ENCODE measurements at regions not wholly inside any gene's neighbourhood (a gene's known extent, or its start where the extent isn't known, plus 50 kb on each side); places are given as distances from the start of the nearest gene placed in this dataset.

DNA sequence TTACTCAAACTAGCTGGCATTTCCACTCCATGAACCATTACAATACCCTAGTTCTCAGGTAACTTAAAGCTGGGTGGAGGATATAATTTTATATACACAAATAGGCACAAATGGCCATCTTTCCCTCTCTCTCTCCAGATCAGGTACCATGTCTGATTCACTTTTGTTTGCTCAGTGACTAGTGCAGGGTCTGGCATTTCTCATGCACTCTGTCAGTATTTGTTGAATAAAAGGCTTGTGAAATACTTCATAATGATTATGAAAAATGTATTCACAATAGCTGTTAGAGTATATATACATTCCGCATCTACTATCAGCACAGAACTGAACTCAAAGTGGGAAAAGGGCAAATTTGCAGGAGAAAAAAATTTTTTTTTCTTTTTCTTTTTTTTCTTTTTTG, 510.2 kb upstream of the USP24 start:
- CTCF ChIA-PET: no interaction called here
- TF ChIP-seq, protein P1, sequence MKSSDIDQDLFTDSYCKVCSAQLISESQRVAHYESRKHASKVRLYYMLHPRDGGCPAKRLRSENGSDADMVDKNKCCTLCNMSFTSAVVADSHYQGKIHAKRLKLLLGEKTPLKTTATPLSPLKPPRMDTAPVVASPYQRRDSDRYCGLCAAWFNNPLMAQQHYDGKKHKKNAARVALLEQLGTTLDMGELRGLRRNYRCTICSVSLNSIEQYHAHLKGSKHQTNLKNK (CRISPR knock-in tag; IDR thresholded peaks at IDR 0.05): no peak
- no peak for TF ChIP-seq SMAD3 (CRISPR knock-in tag; IDR thresholded peaks at IDR 0.05; ENCODE audit: borderline replicate concordance)
- Mint-ChIP-seq H3K9me3 (0 out of 2 replicates have a peak, but pooled peaks cover 14% of the 10 kb centered on the region), H3K4me3 (no peak overlapping the region), H3K36me3 (no peaks in the 10 kb centered on the region), H3K4me1 (peaks cover 3% of the 10 kb centered on the region), H3K27ac (no peak overlapping the region), H3K27me3 (ENCODE audit: low read depth) (no peaks in the 10 kb centered on the region)
- POLR2A ChIA-PET: no interaction called here
- DNase-seq (ENCODE audit: low spot score) (no peak), ATAC-seq (no peak)

DNA sequence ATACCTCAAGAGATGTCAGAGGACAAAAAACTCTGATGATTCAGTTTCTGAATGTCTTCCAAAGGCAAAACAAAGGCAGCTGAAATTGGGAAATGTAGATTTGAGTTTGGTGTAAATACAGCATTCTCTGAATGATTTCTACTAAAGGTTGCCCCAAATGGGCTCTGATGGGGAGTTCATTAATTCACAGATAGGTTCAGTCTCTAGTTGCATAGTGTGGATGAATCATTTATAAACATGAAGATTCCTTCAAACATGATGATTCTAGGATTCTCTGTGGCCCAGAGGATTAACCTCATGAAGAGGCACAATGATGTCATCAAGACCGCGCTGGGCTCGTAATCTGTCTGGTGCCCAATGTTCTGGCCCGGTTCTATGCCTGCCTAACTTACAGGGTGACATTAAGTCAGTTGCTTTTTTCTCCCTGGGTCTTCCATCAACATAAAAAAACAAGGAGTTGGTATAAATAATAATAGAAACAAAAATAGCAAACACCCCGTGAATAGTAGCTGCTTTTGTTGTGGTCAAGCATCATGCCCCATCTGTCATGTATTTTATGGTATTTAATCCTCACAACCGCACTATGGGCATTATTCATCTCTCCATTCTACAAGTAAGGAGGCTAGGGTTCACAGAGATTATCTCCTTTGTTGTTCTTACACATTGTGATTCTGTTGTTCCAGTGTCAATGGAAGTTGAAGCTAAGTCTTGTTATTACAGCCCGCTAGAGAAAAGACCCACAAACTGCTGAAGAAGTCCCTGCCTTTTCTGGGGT, 509.6 kb upstream of the USP24 start:
- no peak for DNase-seq (ENCODE audit: low spot score)
- ChIA-PET CTCF (no interaction called here), POLR2A (no interaction called here)
- 0 out of 2 replicates have a peak, but pooled peaks cover 8% of the 10 kb centered on the region for H3K9me3 Mint-ChIP-seq
- H3K27me3 Mint-ChIP-seq (ENCODE audit: low read depth): no peaks in the 10 kb centered on the region
- H3K36me3 Mint-ChIP-seq: no peaks in the 10 kb centered on the region
- no peak overlapping the region for H3K27ac Mint-ChIP-seq
- TF ChIP-seq HMGA2 (CRISPR knock-in tag; IDR thresholded peaks at IDR 0.05) (no peak), FOXP1 (CRISPR knock-in tag; IDR thresholded peaks at IDR 0.05; ENCODE audit: borderline replicate concordance) (no peak), ZNF671 (CRISPR knock-in tag; IDR thresholded peaks at IDR 0.05) (no peak), ZNF138 (CRISPR knock-in tag; conservative IDR thresholded peaks at IDR 0.05) (no peak), PRRX2 (CRISPR knock-in tag; IDR thresholded peaks at IDR 0.05) (no peak), SOX15 (CRISPR knock-in tag; IDR thresholded peaks at IDR 0.05) (no peak), NR2C2 (CRISPR knock-in tag; IDR thresholded peaks at IDR 0.05) (no peak), ETV6 (CRISPR knock-in tag; IDR thresholded peaks at IDR 0.05) (no peak), NFE2L1 (CRISPR knock-in tag; IDR thresholded peaks at IDR 0.05) (no peak)
- TF ChIP-seq, protein P2, sequence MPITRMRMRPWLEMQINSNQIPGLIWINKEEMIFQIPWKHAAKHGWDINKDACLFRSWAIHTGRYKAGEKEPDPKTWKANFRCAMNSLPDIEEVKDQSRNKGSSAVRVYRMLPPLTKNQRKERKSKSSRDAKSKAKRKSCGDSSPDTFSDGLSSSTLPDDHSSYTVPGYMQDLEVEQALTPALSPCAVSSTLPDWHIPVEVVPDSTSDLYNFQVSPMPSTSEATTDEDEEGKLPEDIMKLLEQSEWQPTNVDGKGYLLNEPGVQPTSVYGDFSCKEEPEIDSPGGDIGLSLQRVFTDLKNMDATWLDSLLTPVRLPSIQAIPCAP (CRISPR knock-in tag; IDR thresholded peaks at IDR 0.05): no peak
- TF ChIP-seq, protein P3, sequence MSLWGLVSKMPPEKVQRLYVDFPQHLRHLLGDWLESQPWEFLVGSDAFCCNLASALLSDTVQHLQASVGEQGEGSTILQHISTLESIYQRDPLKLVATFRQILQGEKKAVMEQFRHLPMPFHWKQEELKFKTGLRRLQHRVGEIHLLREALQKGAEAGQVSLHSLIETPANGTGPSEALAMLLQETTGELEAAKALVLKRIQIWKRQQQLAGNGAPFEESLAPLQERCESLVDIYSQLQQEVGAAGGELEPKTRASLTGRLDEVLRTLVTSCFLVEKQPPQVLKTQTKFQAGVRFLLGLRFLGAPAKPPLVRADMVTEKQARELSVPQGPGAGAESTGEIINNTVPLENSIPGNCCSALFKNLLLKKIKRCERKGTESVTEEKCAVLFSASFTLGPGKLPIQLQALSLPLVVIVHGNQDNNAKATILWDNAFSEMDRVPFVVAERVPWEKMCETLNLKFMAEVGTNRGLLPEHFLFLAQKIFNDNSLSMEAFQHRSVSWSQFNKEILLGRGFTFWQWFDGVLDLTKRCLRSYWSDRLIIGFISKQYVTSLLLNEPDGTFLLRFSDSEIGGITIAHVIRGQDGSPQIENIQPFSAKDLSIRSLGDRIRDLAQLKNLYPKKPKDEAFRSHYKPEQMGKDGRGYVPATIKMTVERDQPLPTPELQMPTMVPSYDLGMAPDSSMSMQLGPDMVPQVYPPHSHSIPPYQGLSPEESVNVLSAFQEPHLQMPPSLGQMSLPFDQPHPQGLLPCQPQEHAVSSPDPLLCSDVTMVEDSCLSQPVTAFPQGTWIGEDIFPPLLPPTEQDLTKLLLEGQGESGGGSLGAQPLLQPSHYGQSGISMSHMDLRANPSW (CRISPR knock-in tag; conservative IDR thresholded peaks at IDR 0.05; ENCODE audit: low read depth): no peak
- TF ChIP-seq, protein P4, sequence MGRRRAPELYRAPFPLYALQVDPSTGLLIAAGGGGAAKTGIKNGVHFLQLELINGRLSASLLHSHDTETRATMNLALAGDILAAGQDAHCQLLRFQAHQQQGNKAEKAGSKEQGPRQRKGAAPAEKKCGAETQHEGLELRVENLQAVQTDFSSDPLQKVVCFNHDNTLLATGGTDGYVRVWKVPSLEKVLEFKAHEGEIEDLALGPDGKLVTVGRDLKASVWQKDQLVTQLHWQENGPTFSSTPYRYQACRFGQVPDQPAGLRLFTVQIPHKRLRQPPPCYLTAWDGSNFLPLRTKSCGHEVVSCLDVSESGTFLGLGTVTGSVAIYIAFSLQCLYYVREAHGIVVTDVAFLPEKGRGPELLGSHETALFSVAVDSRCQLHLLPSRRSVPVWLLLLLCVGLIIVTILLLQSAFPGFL (CRISPR knock-in tag; IDR thresholded peaks at IDR 0.05; ENCODE audit: borderline replicate concordance): no peak
- TF ChIP-seq, protein P5, sequence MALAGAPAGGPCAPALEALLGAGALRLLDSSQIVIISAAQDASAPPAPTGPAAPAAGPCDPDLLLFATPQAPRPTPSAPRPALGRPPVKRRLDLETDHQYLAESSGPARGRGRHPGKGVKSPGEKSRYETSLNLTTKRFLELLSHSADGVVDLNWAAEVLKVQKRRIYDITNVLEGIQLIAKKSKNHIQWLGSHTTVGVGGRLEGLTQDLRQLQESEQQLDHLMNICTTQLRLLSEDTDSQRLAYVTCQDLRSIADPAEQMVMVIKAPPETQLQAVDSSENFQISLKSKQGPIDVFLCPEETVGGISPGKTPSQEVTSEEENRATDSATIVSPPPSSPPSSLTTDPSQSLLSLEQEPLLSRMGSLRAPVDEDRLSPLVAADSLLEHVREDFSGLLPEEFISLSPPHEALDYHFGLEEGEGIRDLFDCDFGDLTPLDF (CRISPR knock-in tag; IDR thresholded peaks at IDR 0.05): no peak
- no peak overlapping the region for H3K4me3 Mint-ChIP-seq
- peaks cover 9% of the 10 kb centered on the region for H3K4me1 Mint-ChIP-seq
- no peak for ATAC-seq

DNA sequence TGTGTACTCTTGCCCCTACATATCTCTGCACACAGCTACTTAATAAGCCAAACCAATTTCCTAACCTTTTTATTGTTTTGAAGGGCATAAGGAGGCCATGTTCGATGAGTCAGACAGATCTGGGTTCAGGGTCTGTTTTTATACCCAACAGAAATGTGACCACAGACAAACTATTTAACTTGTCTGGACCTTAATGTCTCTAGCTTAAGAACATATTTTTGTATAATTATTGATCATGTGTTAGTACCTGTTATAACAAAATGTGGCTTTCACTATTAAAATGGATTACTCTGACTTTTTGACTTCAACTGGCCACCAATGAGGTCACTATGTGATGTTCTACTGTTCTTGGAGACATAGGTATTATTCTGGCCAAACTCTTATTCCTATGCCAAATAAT, 507.8 kb upstream of the USP24 start:
- no peaks in the 10 kb centered on the region for H3K36me3 Mint-ChIP-seq
- no peaks in the 10 kb centered on the region for H3K27me3 Mint-ChIP-seq (ENCODE audit: low read depth)
- CTCF ChIA-PET: no interaction called here
- TF ChIP-seq, protein P6, sequence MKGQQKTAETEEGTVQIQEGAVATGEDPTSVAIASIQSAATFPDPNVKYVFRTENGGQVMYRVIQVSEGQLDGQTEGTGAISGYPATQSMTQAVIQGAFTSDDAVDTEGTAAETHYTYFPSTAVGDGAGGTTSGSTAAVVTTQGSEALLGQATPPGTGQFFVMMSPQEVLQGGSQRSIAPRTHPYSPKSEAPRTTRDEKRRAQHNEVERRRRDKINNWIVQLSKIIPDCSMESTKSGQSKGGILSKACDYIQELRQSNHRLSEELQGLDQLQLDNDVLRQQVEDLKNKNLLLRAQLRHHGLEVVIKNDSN (CRISPR knock-in tag; IDR thresholded peaks at IDR 0.05): no peak
- TF ChIP-seq SMAD3 (CRISPR knock-in tag; IDR thresholded peaks at IDR 0.05; ENCODE audit: borderline replicate concordance) (no peak), GTF2I (CRISPR knock-in tag; conservative IDR thresholded peaks at IDR 0.05) (no peak), ZNF396 (CRISPR knock-in tag; IDR thresholded peaks at IDR 0.05; ENCODE audit: borderline replicate concordance) (no peak), MYBL2 (CRISPR knock-in tag; IDR thresholded peaks at IDR 0.05) (no peak), OVOL2 (CRISPR knock-in tag; IDR thresholded peaks at IDR 0.05; ENCODE audit: borderline replicate concordance) (no peak), RORB (CRISPR knock-in tag; IDR thresholded peaks at IDR 0.05) (no peak), SOX15 (CRISPR knock-in tag; IDR thresholded peaks at IDR 0.05) (no peak), GABPB1 (CRISPR knock-in tag; IDR thresholded peaks at IDR 0.05) (no peak)
- TF ChIP-seq, protein P5 (CRISPR knock-in tag; IDR thresholded peaks at IDR 0.05): no peak
- TF ChIP-seq, protein P7, sequence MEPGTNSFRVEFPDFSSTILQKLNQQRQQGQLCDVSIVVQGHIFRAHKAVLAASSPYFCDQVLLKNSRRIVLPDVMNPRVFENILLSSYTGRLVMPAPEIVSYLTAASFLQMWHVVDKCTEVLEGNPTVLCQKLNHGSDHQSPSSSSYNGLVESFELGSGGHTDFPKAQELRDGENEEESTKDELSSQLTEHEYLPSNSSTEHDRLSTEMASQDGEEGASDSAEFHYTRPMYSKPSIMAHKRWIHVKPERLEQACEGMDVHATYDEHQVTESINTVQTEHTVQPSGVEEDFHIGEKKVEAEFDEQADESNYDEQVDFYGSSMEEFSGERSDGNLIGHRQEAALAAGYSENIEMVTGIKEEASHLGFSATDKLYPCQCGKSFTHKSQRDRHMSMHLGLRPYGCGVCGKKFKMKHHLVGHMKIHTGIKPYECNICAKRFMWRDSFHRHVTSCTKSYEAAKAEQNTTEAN (CRISPR knock-in tag; IDR thresholded peaks at IDR 0.05): no peak

More for the DNA sequence above, 507.8 kb upstream of the USP24 start:
- DNase-seq (ENCODE audit: low spot score) (no peak), ATAC-seq (no peak)
- Mint-ChIP-seq H3K9me3 (peaks cover 14% of the 10 kb centered on the region), H3K4me3 (no peak overlapping the region), H3K27ac (no peak overlapping the region), H3K4me1 (peaks cover 26% of the 10 kb centered on the region)
- POLR2A ChIA-PET: no interaction called here
